Naive B cell (primary cell): ENCODE measurements at regions not wholly inside any gene's neighbourhood (a gene's known extent, or its start where the extent isn't known, plus 50 kb on each side); places are given as distances from the start of the nearest gene placed in this dataset.

Experiments used
- ATAC-seq, 2 donors: fragments of 150-1000 bp; cut with Tn5 transposase; 2 replicates each; pipeline ENCODE4 v1.10.0; 2021; ENCODE audit warnings: low read depth in 2 of 2, mild to moderate bottlenecking in 2 of 2, moderate library complexity in 2 of 2
- DNase-seq: peaks from one replicate; pipeline ENCODE4 v3.0.0; 2022
- H3K27ac Mint-ChIP-seq, 6 donors: one replicate each; pipeline ENCODE4 v1.8.0; 2020 to 2022; ENCODE audit warnings: mild to moderate bottlenecking in 6 of 6, mixed read lengths in 6 of 6, moderate library complexity in 5 of 6, inconsistent platforms in 2 of 6
- H3K27me3 Mint-ChIP-seq, 3 donors: one replicate each; pipeline ENCODE4 v1.8.0; 2021 to 2022; ENCODE audit warnings: mixed read lengths in 3 of 3, mild to moderate bottlenecking in 1 of 3
- H3K36me3 Mint-ChIP-seq, 2 donors: one replicate each; pipeline ENCODE4 v1.8.0; 2020 to 2022; ENCODE audit warnings: mixed read lengths in 2 of 2, inconsistent platforms in 1 of 2, mild to moderate bottlenecking in 1 of 2
- H3K4me1 Mint-ChIP-seq, 3 donors: one replicate each; pipeline ENCODE4 v1.8.0; 2020 to 2022; ENCODE audit warnings: mixed read lengths in 3 of 3, inconsistent platforms in 1 of 3, mild to moderate bottlenecking in 1 of 3, moderate library complexity in 1 of 3
- H3K4me3 Mint-ChIP-seq, 8 donors: one replicate each; pipeline ENCODE4 v1.8.0; 2020 to 2022; ENCODE audit warnings: mild to moderate bottlenecking in 8 of 8, mixed read lengths in 8 of 8, moderate library complexity in 8 of 8, inconsistent platforms in 2 of 8
- H3K9me3 Mint-ChIP-seq, 7 donors: one replicate each; pipeline ENCODE4 v1.8.0; 2020 to 2022; ENCODE audit warnings: mixed read lengths in 7 of 7, mild to moderate bottlenecking in 5 of 7, inconsistent platforms in 2 of 7, moderate library complexity in 1 of 7

DNA sequence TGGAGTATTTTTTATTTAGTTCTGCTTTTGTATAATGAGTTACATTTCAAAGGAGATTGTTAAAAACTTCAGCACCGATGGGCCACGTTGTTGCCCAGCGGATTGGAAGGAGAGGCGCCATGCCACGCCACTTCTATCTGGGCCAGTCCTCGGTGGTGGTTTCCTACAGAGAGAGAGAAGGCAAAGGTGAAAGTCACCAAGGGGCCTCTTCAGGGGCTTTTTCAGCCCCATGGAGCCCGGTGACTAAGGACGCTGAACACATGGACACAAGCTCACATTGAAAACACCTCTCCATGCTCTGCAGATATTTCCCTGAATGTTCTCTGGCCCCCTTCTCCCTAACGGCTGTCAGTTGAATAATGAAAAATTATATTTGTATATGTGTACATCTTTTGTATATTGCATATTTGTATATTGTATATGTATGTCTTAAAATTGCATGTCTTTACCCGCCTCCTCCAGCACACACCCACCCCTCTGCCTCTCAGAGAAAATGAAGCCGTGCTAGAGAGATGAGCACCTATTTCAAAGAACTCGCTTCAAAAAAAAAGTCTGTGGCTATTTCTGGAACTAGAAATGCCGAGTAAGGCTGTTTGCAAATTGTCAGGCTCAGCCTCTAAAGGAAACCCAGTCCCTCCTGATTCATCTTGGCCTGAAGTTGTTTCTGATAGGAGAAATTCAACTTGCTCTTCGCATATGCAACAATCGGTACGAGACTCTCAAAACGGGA lies 91.9 kb upstream of the CDH4 start:
- Mint-ChIP-seq H3K27ac (no peak overlapping the region), H3K4me1 (no peaks in the 10 kb centered on the region), H3K36me3 (no peaks in the 10 kb centered on the region), H3K4me3 (no peak overlapping the region), H3K9me3 (peaks cover 1 to 20% (median 5%) of the 10 kb centered on the region in 7 donors), H3K27me3 (no peaks in the 10 kb centered on the region)
- DNase-seq: no peak
- ATAC-seq: no peak

DNA sequence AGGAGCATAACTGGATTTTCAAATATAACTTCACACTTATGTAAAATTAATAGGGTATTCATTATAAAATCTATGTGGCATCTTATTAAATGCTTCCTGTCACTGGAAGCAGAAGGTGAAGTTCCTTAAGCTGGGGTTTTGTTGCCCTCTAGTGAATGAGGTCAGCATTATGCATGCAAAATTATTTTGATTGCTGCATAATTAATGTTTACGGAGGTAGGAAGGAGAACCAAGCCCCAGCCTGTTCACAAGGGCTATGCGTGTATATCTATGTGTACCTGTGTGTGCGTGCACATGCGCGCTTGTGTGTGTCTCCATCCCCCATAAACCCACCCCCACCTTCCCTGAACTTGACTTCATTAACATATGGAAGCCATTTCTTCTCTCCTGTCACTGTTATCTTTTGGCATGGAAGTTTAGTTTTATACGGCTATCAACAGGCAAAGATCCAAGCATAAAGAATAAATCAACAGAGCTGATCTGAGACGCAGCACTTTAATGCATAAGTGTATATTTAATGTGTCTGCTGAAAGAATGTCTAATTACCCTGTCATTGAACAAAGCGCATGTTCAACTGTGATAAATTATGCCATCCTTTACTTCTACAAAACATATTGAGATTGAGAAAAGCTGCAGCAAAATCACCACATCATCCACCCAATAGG lies 90.2 kb upstream of the CDH4 start:
- Mint-ChIP-seq H3K36me3 (no peaks in the 10 kb centered on the region), H3K27me3 (no peaks in the 10 kb centered on the region), H3K27ac (no peak overlapping the region), H3K4me3 (no peak overlapping the region), H3K4me1 (no peaks in the 10 kb centered on the region), H3K9me3 (peaks cover 1 to 15% (median 5%) of the 10 kb centered on the region in 7 donors)
- no peak for DNase-seq
- ATAC-seq: no peak

DNA sequence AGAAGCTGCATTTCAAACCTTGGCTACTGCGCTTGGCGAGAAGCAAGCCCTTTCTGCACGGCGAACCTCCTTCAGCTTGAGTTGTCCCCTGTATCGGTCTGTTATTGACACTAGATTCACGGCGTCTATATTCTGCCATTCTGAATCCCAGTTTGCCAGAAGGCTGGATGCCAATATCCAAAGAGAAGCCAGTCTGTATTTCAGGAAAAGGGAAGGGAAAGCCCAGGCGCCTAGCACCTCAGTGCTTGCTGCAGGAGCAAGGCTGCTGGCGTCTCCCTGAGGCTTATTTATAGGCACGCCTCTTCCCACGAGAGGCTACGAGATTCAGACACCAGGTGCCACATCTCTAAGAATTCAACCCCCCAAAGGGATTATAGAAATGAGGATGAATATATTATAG lies 89.6 kb upstream of the CDH4 start:
- Mint-ChIP-seq H3K9me3 (peaks cover 1 to 14% (median 5%) of the 10 kb centered on the region in 7 donors), H3K4me3 (no peak overlapping the region), H3K27ac (no peak overlapping the region), H3K27me3 (peaks cover 0 to 1% (median 0%) of the 10 kb centered on the region in 3 donors), H3K36me3 (no peaks in the 10 kb centered on the region), H3K4me1 (no peaks in the 10 kb centered on the region)
- no peak for DNase-seq
- ATAC-seq: no peak

DNA sequence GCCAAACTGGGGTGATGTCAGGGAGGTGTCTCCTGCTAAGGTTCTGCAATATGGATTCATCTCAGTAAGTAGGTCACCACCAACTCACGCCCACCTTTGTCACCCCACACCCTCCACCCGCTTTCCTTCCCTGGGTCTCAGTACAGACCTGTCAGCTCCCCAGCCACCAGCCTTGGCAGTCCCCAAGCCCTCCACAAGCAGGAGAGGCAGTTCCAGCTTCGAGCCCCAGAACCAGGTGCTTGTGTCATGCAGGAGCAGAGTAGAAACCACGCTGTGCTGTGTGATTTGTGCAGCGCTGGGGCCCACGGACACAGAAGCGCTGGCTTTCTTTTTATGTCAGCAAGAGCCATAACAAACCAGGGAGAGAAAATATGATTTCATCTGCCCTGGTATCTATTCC lies 89.0 kb upstream of the CDH4 start:
- DNase-seq (no peak), ATAC-seq (no peak)
- H3K4me1 Mint-ChIP-seq: no peaks in the 10 kb centered on the region
- H3K36me3 Mint-ChIP-seq: no peaks in the 10 kb centered on the region
- no peak overlapping the region for H3K4me3 Mint-ChIP-seq
- no peak overlapping the region for H3K27ac Mint-ChIP-seq
- H3K27me3 Mint-ChIP-seq: peaks cover 0 to 7% (median 0%) of the 10 kb centered on the region in 3 donors
- H3K9me3 Mint-ChIP-seq: peaks cover 0 to 8% (median 2%) of the 10 kb centered on the region in 7 donors

DNA sequence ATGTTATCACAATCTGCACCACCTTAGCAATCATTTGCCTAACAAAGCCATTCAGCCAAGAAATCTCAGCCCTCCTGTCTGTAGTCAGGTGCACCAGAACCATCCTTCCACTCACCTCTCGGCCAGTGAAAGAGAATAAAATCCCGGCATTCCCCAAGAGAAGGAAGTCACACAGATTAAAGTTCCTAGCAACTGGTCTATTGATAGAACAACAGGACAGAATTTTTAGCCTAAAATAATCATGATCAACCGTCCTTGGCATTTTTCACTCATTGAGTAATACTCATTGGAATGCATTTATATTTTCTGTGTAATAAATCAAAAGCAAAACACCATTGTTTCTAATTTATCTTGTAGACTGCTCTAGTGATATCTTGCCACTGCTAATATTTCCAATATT lies 85.7 kb upstream of the CDH4 start:
- no peak overlapping the region for H3K4me3 Mint-ChIP-seq
- ATAC-seq (no peak), DNase-seq (no peak)
- H3K36me3 Mint-ChIP-seq: no peaks in the 10 kb centered on the region
- peaks cover 0 to 9% (median 0%) of the 10 kb centered on the region in 3 donors for H3K27me3 Mint-ChIP-seq
- no peaks in the 10 kb centered on the region for H3K4me1 Mint-ChIP-seq
- peaks cover 0 to 2% (median 0%) of the 10 kb centered on the region in 7 donors for H3K9me3 Mint-ChIP-seq
- H3K27ac Mint-ChIP-seq: no peak overlapping the region

DNA sequence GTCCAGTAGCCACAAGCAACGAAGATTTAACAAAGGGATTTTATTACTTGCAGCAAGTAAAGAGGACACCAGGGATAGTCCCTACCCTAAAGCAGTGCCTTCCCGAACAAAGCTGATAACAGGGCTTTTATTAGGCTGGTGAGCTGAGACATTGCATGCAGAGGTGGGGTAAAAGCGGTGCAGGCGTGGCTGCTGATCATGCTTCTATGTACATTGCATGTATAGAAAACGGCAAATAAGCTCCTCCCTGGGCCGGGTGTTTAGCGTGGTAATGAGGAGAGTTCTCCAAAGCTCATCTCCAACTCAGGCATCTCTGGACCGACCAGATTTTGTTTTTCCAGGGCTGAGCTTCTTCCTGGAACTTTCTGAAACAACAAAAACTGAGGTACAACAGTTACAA lies 83.5 kb upstream of the CDH4 start:
- ATAC-seq: no peak
- no peak overlapping the region for H3K27ac Mint-ChIP-seq
- peaks cover 0 to 3% (median 0%) of the 10 kb centered on the region in 7 donors for H3K9me3 Mint-ChIP-seq
- DNase-seq: no peak
- H3K36me3 Mint-ChIP-seq: no peaks in the 10 kb centered on the region
- H3K4me1 Mint-ChIP-seq: no peaks in the 10 kb centered on the region
- peaks cover 0 to 9% (median 0%) of the 10 kb centered on the region in 3 donors for H3K27me3 Mint-ChIP-seq
- no peak overlapping the region for H3K4me3 Mint-ChIP-seq

DNA sequence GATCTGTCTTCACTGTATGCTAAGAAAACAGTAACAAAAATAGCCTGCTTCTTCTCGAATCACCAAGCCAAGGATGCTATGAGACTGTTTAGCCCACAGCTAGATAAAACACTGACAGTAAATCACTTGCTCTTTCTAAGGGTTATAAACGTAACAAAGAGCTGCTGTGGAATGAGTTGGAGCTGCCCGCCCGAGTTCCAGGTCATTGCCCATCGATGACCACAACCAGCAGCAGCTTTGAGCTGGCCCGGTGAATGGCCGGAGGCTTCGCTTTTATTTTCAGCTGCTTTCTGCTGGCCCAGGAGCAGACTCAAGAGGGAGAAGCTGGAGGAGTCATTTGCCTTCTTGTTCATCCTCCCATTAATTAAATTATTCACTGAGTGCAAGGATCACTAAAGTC lies 82.2 kb upstream of the CDH4 start:
- Mint-ChIP-seq H3K9me3 (peaks cover 0 to 3% (median 0%) of the 10 kb centered on the region in 7 donors), H3K27me3 (peaks cover 0 to 9% (median 0%) of the 10 kb centered on the region in 3 donors), H3K36me3 (no peaks in the 10 kb centered on the region), H3K27ac (no peak overlapping the region), H3K4me3 (no peak overlapping the region), H3K4me1 (no peaks in the 10 kb centered on the region)
- no peak for DNase-seq
- no peak for ATAC-seq

DNA sequence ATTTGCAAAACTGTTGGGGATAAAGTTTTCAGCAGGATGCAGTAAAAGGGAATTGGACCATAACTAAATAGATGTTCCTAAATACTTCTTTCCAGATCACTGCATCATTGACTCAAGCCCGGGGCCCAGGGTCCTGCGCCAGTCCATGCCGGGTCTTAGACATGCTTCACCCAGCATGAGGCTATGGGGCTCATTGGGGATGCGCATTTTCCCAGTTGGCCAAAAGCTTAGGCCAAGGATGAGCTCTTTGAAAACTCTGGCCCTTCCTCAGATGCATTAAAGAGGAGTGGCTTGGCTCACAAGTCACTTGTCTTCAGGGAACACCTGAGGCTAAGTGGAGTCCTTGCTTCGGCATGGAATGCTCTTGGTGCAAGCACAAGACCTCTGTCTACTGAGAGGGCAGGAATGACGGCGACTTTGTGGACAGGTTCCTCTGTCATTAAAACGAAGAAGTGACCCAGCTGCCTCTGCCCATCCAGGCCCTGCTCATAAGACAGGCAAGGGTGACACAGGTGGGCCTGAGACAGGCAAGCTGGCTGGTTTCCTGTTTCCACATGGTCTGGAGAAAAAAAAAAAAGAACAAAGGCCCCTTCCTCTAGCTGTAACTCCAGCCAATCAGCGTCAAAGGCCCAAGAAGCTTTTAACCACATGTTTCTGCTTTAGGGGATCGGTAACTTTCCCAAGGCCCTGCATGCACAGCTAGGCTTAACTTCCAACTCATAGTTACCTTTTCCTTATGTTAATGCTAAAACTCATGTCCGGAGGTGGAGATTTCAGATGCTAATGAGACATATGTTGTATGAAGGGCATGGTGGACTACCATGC lies 81.4 kb upstream of the CDH4 start:
- Mint-ChIP-seq H3K27me3 (peaks cover 0 to 9% (median 0%) of the 10 kb centered on the region in 3 donors), H3K4me3 (no peak overlapping the region), H3K36me3 (no peaks in the 10 kb centered on the region), H3K9me3 (peaks cover 0 to 3% (median 0%) of the 10 kb centered on the region in 7 donors), H3K27ac (no peak overlapping the region), H3K4me1 (no peaks in the 10 kb centered on the region)
- ATAC-seq (no peak), DNase-seq (no peak)

DNA sequence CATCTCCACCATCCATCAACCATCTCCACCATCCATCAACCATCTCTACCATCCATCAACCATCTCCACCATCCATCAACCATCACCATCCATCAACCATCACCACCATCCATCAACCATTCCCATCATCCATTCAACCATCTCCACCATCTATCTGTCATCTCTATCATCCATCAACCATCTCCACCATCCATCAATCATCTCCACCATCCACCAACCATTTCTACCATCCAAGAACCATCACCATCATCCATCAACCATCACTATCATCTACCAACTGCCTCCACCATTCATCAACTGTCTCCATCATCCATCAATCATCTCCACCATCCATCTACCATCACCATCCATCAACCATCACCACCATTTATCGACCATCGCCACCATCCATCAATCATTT lies 78.8 kb upstream of the CDH4 start:
- no peaks in the 10 kb centered on the region for H3K36me3 Mint-ChIP-seq
- H3K4me1 Mint-ChIP-seq: no peaks in the 10 kb centered on the region
- no peaks in the 10 kb centered on the region for H3K27me3 Mint-ChIP-seq
- H3K9me3 Mint-ChIP-seq: peaks cover 0 to 3% (median 0%) of the 10 kb centered on the region in 7 donors
- DNase-seq: no peak
- H3K4me3 Mint-ChIP-seq: no peak overlapping the region
- no peak for ATAC-seq
- no peak overlapping the region for H3K27ac Mint-ChIP-seq

DNA sequence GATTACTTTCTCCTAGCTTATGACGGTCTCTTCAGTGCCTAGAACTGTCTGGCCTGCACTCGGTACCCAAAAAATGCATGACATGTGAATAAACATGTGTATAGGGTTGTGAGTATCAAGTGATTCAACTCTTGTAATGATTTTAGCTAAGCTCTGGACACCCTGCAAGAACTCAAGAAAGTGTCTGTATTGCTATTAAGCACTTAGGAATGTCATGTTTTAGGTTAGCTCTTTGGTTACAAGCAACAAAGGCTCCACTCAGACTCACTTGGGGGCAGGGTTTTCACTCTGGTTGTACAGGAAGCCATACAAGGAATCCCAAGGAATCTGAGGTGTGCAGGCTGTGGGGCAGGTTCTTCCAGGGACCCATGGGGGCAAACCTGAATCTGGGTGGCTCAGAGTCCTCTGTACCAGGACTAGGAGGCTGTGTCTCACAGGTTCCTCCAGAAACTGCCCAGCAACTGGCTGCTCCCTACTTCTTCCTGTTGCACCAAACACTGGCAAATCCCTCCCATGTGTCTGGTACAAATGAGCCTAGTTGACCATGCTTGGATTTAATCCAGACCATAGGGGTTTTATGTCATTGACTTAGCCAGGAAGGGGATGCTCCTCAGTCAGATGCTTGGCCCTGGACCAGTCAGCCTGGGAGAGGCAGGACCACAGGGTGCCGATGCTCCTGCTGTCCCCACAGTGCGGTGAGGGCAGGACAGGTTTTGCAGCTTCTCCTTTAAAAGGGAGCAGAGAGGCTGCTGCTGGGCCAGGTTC lies 77.9 kb upstream of the CDH4 start:
- Mint-ChIP-seq H3K36me3 (no peaks in the 10 kb centered on the region), H3K4me3 (no peak overlapping the region), H3K4me1 (no peaks in the 10 kb centered on the region), H3K27ac (no peak overlapping the region), H3K27me3 (no peaks in the 10 kb centered on the region), H3K9me3 (peaks cover 0 to 3% (median 0%) of the 10 kb centered on the region in 7 donors)
- ATAC-seq (no peak), DNase-seq (no peak)

DNA sequence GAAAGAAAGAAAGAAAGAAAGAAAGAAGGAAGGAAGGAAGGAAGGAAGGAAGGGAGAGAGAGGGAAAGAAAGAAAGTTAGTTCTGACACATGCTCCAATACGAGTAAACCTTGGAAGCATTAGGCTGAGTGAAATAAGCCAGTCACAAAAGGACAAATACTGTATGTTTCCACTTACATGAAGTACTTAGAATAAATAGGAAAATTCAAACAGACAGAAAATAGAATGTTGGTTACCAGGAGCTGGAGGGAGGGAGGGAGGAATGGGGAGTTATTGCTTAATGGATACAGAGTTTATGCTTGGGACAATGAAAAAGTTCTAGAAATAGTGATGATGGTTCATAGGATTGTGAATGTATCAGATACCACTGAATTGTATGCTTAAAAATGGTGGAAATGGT lies 75.2 kb upstream of the CDH4 start:
- ATAC-seq (no peak), DNase-seq (no peak)
- Mint-ChIP-seq H3K36me3 (no peaks in the 10 kb centered on the region), H3K4me3 (no peak overlapping the region), H3K27me3 (no peaks in the 10 kb centered on the region), H3K4me1 (no peaks in the 10 kb centered on the region), H3K9me3 (no peaks in the 10 kb centered on the region), H3K27ac (no peak overlapping the region)

DNA sequence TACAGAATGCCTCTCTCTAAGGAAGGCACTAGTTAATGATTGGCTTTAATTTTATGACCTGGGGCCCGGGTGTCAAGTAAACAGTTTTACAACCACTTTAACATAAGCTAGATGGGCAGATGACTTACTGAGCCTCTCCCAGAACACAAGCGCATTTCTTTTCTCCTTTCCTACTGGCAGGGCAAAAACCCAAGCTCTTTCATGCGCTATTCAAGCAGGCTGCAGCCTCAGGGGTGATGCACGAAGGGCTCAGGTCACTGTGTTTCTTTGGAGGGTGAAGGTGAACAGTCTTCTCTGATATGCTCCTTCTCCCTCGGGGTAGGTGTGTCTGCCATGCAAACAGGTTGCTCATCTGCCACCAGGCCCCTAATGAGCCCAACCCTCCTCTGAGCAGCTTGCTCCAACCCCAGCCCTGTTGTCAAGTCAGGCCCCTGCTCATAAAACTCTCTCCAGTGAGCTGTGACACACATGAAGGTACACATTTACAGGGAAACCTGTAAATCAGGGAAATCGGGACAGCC lies 73.5 kb upstream of the CDH4 start:
- Mint-ChIP-seq H3K4me3 (no peak overlapping the region), H3K4me1 (no peaks in the 10 kb centered on the region), H3K27ac (no peak overlapping the region), H3K9me3 (no peaks in the 10 kb centered on the region), H3K36me3 (no peaks in the 10 kb centered on the region), H3K27me3 (no peaks in the 10 kb centered on the region)
- ATAC-seq (no peak), DNase-seq (no peak)

DNA sequence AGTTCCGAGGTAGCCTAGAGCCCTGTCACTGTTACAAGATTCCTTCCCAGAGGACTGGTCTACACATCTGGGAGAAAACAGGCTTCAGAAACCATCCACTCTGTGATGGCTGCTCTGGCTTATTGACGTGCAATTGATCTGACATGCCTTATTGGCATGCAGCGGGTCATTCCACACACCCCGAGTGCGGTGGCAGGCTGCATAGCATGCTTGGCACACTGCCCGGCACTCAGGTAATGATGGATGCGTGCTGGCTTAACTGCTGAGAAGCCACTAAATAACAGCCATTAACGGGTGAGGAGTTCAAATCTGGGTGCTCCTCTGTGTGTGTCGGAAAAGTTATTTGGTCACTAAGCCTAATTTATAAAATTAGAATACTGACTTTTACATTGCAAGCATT lies 67.9 kb upstream of the CDH4 start:
- Mint-ChIP-seq H3K4me1 (no peaks in the 10 kb centered on the region), H3K27ac (no peak overlapping the region), H3K9me3 (peaks cover 0 to 3% (median 0%) of the 10 kb centered on the region in 7 donors), H3K36me3 (no peaks in the 10 kb centered on the region), H3K4me3 (no peak overlapping the region), H3K27me3 (peaks cover 0 to 5% (median 0%) of the 10 kb centered on the region in 3 donors)
- ATAC-seq: no peak
- DNase-seq: no peak
